Suprapubic skin (tissue), 4 donors: ENCODE measurements at regions not wholly inside any gene's neighbourhood (a gene's known extent, or its start where the extent isn't known, plus 50 kb on each side); places are given as distances from the start of the nearest gene placed in this dataset.

Experiments
- DNase-seq, 2 donors: peaks; one replicate each; pipeline ENCODE4 v3.0.0-alpha.2; 2019; ENCODE audit warnings: low spot score in 2 of 2
- H3K27ac ChIP-seq: fragments of 200-600 bp; sonication (generic); one replicate; pipeline ENCODE4 v1.5.1; 2019
- H3K27me3 ChIP-seq: fragments of 200-600 bp; sonication (generic); one replicate; pipeline ENCODE4 v1.5.1; 2019
- H3K36me3 ChIP-seq: fragments of 200-600 bp; sonication (generic); one replicate; pipeline ENCODE4 v1.5.1; 2019
- H3K4me1 ChIP-seq: fragments of 200-600 bp; sonication (generic); one replicate; pipeline ENCODE4 v1.5.1; 2019
- H3K4me3 ChIP-seq: fragments of 200-600 bp; sonication (generic); one replicate; pipeline ENCODE4 v1.5.1; 2019; ENCODE audit warnings: mild to moderate bottlenecking
- H3K9me3 ChIP-seq: fragments of 200-600 bp; sonication (generic); one replicate; pipeline ENCODE4 v1.5.1; 2019
- CTCF ChIP-seq, 2 donors: fragments of 200-600 bp in 1 of 2; fragments of 450-650 bp in 1 of 2; sonication (generic) in 1 of 2; IDR thresholded peaks; one replicate each; pipeline ENCODE4 v1.5.1; 2016 to 2019; ENCODE audit warnings: antibody characterized with exemption in 2 of 2, mild to moderate bottlenecking in 1 of 2, moderate library complexity in 1 of 2
- EP300 ChIP-seq: sonication (generic); formaldehyde crosslinking; IDR thresholded peaks from one replicate; pipeline ENCODE4 v1.6.1; 2017; ENCODE audit warnings: antibody characterized with exemption
- POLR2A ChIP-seq, 2 donors: fragments of 450-650 bp; IDR thresholded peaks; one replicate each; pipeline ENCODE4 v1.6.1; 2017; ENCODE audit warnings: antibody characterized with exemption in 2 of 2, mild to moderate bottlenecking in 2 of 2, moderate library complexity in 2 of 2
- POLR2AphosphoS5 ChIP-seq, 3 donors: sonication (generic); formaldehyde crosslinking; IDR thresholded peaks; one replicate each; pipeline ENCODE4 v1.6.1; 2017; ENCODE audit warnings: antibody characterized with exemption in 3 of 3
- whole genome bisulfite sequencing: methylation state at CpG from one replicate; pipeline ENCODE4 v1.1.5; 2018; 5-methylcytosine and 5-hydroxymethylcytosine counted together

GRCh38 chr1:238343852-238344251 is 453.1 kb upstream of the ZP4 start:
- Histone ChIP-seq H3K4me3 (no peak overlapping the region), H3K27me3 (no peaks in the 10 kb centered on the region), H3K36me3 (no peaks in the 10 kb centered on the region), H3K4me1 (no peaks in the 10 kb centered on the region), H3K27ac (no peak overlapping the region), H3K9me3 (peaks cover under 1% of the 10 kb centered on the region)
- no peak for TF ChIP-seq POLR2AphosphoS5 (IDR thresholded peaks at IDR 0.05)
- TF ChIP-seq POLR2A (IDR thresholded peaks at IDR 0.05): no peak
- TF ChIP-seq CTCF (IDR thresholded peaks at IDR 0.05): no peak
- DNase-seq: no peak
- 95% methylated on average over 3 of the region's 3 CpGs for WGBS

DNA sequence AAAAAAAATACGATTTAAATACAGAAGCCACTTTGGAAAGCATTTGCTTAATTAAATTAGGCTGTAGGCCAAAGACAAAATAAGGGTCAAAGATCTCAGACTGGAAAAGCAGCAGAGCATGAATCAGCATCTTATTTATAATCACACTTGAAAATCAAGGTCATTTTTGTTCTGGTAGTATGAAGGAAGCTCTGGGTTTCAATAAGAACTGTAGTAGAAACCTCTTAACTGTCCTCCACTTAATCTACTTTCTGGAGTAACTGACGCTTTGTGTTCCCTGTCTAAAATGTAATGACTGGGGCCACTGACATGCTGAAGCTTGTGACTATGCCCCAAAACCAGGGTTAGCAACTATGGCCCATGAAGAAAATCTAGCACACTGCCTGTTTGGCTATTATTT is 450.7 kb upstream of the ZP4 start:
- Histone ChIP-seq H3K36me3 (no peaks in the 10 kb centered on the region), H3K4me3 (no peak overlapping the region), H3K27ac (no peak overlapping the region), H3K4me1 (no peaks in the 10 kb centered on the region), H3K9me3 (peaks cover 5% of the 10 kb centered on the region), H3K27me3 (no peaks in the 10 kb centered on the region)
- no peak for TF ChIP-seq EP300
- TF ChIP-seq CTCF (IDR thresholded peaks at IDR 0.05): no peak
- TF ChIP-seq POLR2AphosphoS5 (IDR thresholded peaks at IDR 0.05): no peak
- TF ChIP-seq POLR2A (IDR thresholded peaks at IDR 0.05): no peak
- DNase-seq: no peak
- 86% methylated on average over 2 of the region's 2 CpGs for WGBS

DNA sequence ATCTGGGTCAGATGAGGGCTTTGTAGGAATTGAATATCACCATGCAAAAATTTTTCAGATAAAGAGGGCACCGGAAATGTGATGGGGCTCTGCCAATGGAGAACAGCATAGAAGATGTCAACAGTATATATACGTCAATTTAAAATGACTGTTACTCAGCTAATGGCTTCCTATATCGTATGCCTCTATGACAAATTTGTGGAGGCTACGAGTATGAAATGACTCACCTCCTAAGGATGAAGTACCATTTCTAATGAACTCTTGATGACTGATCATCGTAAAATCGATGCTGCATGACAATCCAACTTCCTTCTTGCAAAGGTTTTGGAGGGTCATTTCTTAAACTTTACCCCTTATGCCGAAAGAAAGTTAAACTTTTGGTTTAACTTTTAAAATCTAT is 450.3 kb upstream of the ZP4 start:
- TF ChIP-seq POLR2A (IDR thresholded peaks at IDR 0.05) (no peak), CTCF (IDR thresholded peaks at IDR 0.05) (no peak), POLR2AphosphoS5 (IDR thresholded peaks at IDR 0.05) (no peak), EP300 (no peak)
- H3K27ac ChIP-seq: no peak overlapping the region
- no peak for DNase-seq
- WGBS: 80% methylated on average over 7 of the region's 7 CpGs
- no peaks in the 10 kb centered on the region for H3K4me1 ChIP-seq
- no peak overlapping the region for H3K4me3 ChIP-seq
- H3K9me3 ChIP-seq: peaks cover 5% of the 10 kb centered on the region
- H3K27me3 ChIP-seq: no peaks in the 10 kb centered on the region
- H3K36me3 ChIP-seq: no peaks in the 10 kb centered on the region

DNA sequence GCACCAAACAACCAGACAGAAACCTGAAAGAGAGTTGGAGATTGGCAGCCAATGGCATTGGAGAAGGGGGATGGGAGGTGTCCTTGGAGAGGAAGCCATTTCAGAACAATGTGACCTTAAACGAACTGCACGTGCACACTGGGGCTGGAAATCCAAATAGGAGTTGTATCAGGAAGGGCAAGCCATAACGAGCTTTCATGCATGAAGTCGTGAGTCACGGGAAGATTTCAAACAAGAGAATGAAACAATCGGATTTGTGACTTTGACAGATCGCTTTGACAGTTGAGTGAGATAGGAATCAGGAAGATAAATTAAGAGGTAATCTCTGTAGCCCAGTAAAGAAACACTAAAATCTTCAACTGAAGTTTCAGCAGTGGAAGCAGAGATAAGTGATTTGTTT is 445.8 kb upstream of the ZP4 start:
- no peak for DNase-seq
- Histone ChIP-seq H3K27ac (no peak overlapping the region), H3K4me1 (no peaks in the 10 kb centered on the region), H3K9me3 (peaks cover 5% of the 10 kb centered on the region), H3K4me3 (no peak overlapping the region), H3K36me3 (no peaks in the 10 kb centered on the region), H3K27me3 (no peaks in the 10 kb centered on the region)
- TF ChIP-seq EP300 (no peak), CTCF (IDR thresholded peaks at IDR 0.05) (no peak), POLR2AphosphoS5 (IDR thresholded peaks at IDR 0.05) (no peak), POLR2A (IDR thresholded peaks at IDR 0.05) (no peak)
- 47% methylated on average over 7 of the region's 7 CpGs for WGBS

DNA sequence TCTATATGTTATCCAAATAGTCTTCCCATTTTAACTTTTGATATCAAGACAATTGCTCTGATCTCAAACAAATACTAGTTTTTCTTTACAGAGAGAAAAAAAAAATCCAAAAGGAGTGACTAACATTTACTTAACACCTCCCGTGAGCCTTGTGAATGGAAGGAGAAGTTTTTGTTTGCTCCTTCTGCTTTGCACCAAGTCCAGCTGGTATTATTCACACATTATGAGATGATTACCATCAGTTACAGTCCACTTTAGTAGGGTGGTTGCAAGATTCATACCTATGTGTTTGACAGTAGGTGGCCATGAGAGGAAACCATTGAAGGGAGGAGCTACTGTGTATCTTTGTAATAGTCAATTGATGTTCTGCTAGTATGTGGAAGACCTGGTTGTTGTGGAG is 443.4 kb upstream of the ZP4 start:
- WGBS: 95% methylated on average over 1 of the region's 1 CpG

More for the DNA sequence above, 443.4 kb upstream of the ZP4 start:
- no peaks in the 10 kb centered on the region for H3K36me3 ChIP-seq
- no peaks in the 10 kb centered on the region for H3K27me3 ChIP-seq
- H3K4me1 ChIP-seq: no peaks in the 10 kb centered on the region
- no peak for TF ChIP-seq POLR2A (IDR thresholded peaks at IDR 0.05)
- no peak for TF ChIP-seq CTCF (IDR thresholded peaks at IDR 0.05)
- TF ChIP-seq EP300: no peak
- TF ChIP-seq POLR2AphosphoS5 (IDR thresholded peaks at IDR 0.05): no peak
- peaks cover 5% of the 10 kb centered on the region for H3K9me3 ChIP-seq
- H3K27ac ChIP-seq: no peak overlapping the region
- DNase-seq: no peak
- H3K4me3 ChIP-seq: no peak overlapping the region
